Caco-2 (cell line): ENCODE measurements at regions not wholly inside any gene's neighbourhood (a gene's known extent, or its start where the extent isn't known, plus 50 kb on each side); places are given as distances from the start of the nearest gene placed in this dataset.

Experiments used
- BruUV-seq: library from RNA; stranded (reverse); fragments of 400-500 nt; replicated peaks from 2 replicates; lab custom pipeline; 2021; lab: Mats Ljungman, UMichigan
- CTCF ChIA-PET: fragments of 300-600 bp; sonication (Branson Sonifier 250); formaldehyde crosslinking; loops from one replicate; lab custom pipeline; 2022; ENCODE audit warnings: antibody characterized with exemption; lab: Charles Lee
- POLR2A ChIA-PET: fragments of 300-600 bp; sonication (Branson Sonifier 250); formaldehyde crosslinking; loops from one replicate; lab custom pipeline; 2022; ENCODE audit warnings: antibody characterized with exemption; lab: Charles Lee
- DNase-seq, 2 experiments: peaks; one replicate each; pipeline versions ENCODE4 v3.0.0 to v3.0.0-alpha.2; 2020 to 2022
- H3K27me3 ChIP-seq: replicated peaks from 2 replicates; pipeline ENCODE4 v1.6.0; 2011; ENCODE audit warnings: low read length; ENCODE audit not compliant: control insufficient read depth, insufficient read depth
- H3K36me3 ChIP-seq: 2 replicates; pipeline ENCODE4 v1.5.1; 2011; ENCODE audit warnings: low read length; ENCODE audit not compliant: control insufficient read depth, insufficient read depth
- H3K4me1 ChIP-seq: fragments of 250-450 bp; sonication (Bioruptor Pico); 2 replicates; pipeline ENCODE4 v1.5.1; 2020; ENCODE audit warnings: mild to moderate bottlenecking
- H3K4me3 ChIP-seq: 2 replicates; pipeline ENCODE4 v1.5.1; 2011; ENCODE audit warnings: low read depth, mild to moderate bottlenecking, control low read depth, low read length
- H3K9me3 ChIP-seq: fragments of 250-450 bp; sonication (Bioruptor Pico); 2 replicates; pipeline ENCODE4 v1.5.1; 2020; ENCODE audit warnings: mild to moderate bottlenecking, moderate library complexity
- H3K27ac Mint-ChIP-seq: one replicate; pipeline ENCODE4 v1.8.0; 2022; ENCODE audit warnings: mixed read lengths; ENCODE audit not compliant: unreplicated experiment
- H3K27me3 Mint-ChIP-seq: one replicate; pipeline ENCODE4 v1.8.0; 2022; ENCODE audit warnings: mixed read lengths; ENCODE audit not compliant: insufficient read depth, unreplicated experiment
- H3K36me3 Mint-ChIP-seq: one replicate; pipeline ENCODE4 v1.8.0; 2022; ENCODE audit warnings: mild to moderate bottlenecking, mixed read lengths; ENCODE audit not compliant: insufficient read depth, unreplicated experiment
- H3K4me1 Mint-ChIP-seq: one replicate; pipeline ENCODE4 v1.8.0; 2022; ENCODE audit warnings: low read depth, mixed read lengths; ENCODE audit not compliant: unreplicated experiment
- H3K4me3 Mint-ChIP-seq: one replicate; pipeline ENCODE4 v1.8.0; 2022; ENCODE audit warnings: mild to moderate bottlenecking, moderate library complexity, mixed read lengths; ENCODE audit not compliant: unreplicated experiment
- H3K9me3 Mint-ChIP-seq: one replicate; pipeline ENCODE4 v1.8.0; 2022; ENCODE audit warnings: mixed read lengths; ENCODE audit not compliant: unreplicated experiment
- CTCF ChIP-seq, 2 experiments: fragments of 200-600 bp in 1 of 2; IDR thresholded peaks; 1 replicate in 1 of 2; 2 replicates in 1 of 2; pipeline versions ENCODE4 v1.5.1 to v1.8.0; 2011 to 2022; ENCODE audit warnings: antibody characterized with exemption in 1 of 2, control low read depth in 1 of 2, inconsistent platforms in 1 of 2, low read depth in 1 of 2, low read length in 1 of 2, mild to moderate bottlenecking in 1 of 2, moderate library complexity in 1 of 2; ENCODE audit not compliant: insufficient read depth in 1 of 2, severe bottlenecking in 1 of 2, unreplicated experiment in 1 of 2
- intact Hi-C: fragments of 100-400 bp; cut with micrococcal nuclease; formaldehyde crosslinking; loops from one replicate; pipeline ENCODE4 v1.10.0; 2022; ENCODE audit not compliant: unreplicated experiment

GRCh38 chr2:16214861-16215260 lies 274.5 kb downstream of the MYCN start:
- no peak overlapping the region for H3K4me3 Mint-ChIP-seq
- peaks cover 16% of the 10 kb centered on the region for H3K9me3 Mint-ChIP-seq
- H3K4me1 Mint-ChIP-seq = no peaks in the 10 kb centered on the region
- Histone ChIP-seq H3K4me3 (no peak overlapping the region), H3K36me3 (no peaks in the 10 kb centered on the region), H3K27me3 (no peaks in the 10 kb centered on the region), H3K4me1 (no peaks in the 10 kb centered on the region; the same call in 1 of the 2 replicates), H3K9me3 (no peaks in the 10 kb centered on the region)
- H3K36me3 Mint-ChIP-seq = no peaks in the 10 kb centered on the region
- H3K27ac Mint-ChIP-seq = no peak overlapping the region
- no peak for TF ChIP-seq CTCF (IDR thresholded peaks at IDR 0.05; ENCODE audit: insufficient read depth in 1 of 2, low read depth in 1 of 2, low read length in 1 of 2, severe bottlenecking in 1 of 2, unreplicated experiment in 1 of 2)
- no peak for DNase-seq
- no peaks in the 10 kb centered on the region for H3K27me3 Mint-ChIP-seq
- POLR2A ChIA-PET = no interaction called here
- intact Hi-C loops = no loop called here
- CTCF ChIA-PET = no interaction called here
- BruUV-seq = no TSS peak

- no peak for DNase-seq
- Histone ChIP-seq H3K36me3 (no peaks in the 10 kb centered on the region), H3K27me3 (no peaks in the 10 kb centered on the region), H3K4me3 (no peak overlapping the region), H3K4me1 (no peaks in the 10 kb centered on the region; the same call in 1 of the 2 replicates), H3K9me3 (no peaks in the 10 kb centered on the region)
- no peak for TF ChIP-seq CTCF (IDR thresholded peaks at IDR 0.05; ENCODE audit: insufficient read depth in 1 of 2, low read depth in 1 of 2, low read length in 1 of 2, severe bottlenecking in 1 of 2, unreplicated experiment in 1 of 2)
- Mint-ChIP-seq H3K4me3 (no peak overlapping the region), H3K9me3 (peaks cover 19% of the 10 kb centered on the region), H3K4me1 (no peaks in the 10 kb centered on the region), H3K27ac (no peak overlapping the region), H3K27me3 (no peaks in the 10 kb centered on the region), H3K36me3 (no peaks in the 10 kb centered on the region)
- ChIA-PET CTCF (no interaction called here), POLR2A (no interaction called here)
- intact Hi-C loops = no loop called here
- no TSS peak for BruUV-seq
Observed at GRCh38 chr2:16214391-16214790, 274.0 kb downstream of the MYCN start.

- H3K27ac Mint-ChIP-seq = no peak overlapping the region
- CTCF ChIA-PET = no interaction called here
- H3K4me3 Mint-ChIP-seq = no peak overlapping the region
- POLR2A ChIA-PET = no interaction called here
- no peaks in the 10 kb centered on the region for H3K27me3 Mint-ChIP-seq
- no peak for DNase-seq
- no TSS peak for BruUV-seq
- no peak for TF ChIP-seq CTCF (IDR thresholded peaks at IDR 0.05; ENCODE audit: insufficient read depth in 1 of 2, low read depth in 1 of 2, low read length in 1 of 2, severe bottlenecking in 1 of 2, unreplicated experiment in 1 of 2)
- no peaks in the 10 kb centered on the region for H3K36me3 ChIP-seq
- peaks cover 1% of the 10 kb centered on the region; the same call in 1 of the 2 replicates for H3K9me3 ChIP-seq
- H3K36me3 Mint-ChIP-seq = no peaks in the 10 kb centered on the region
- intact Hi-C loops = no loop called here
- no peaks in the 10 kb centered on the region for H3K4me1 Mint-ChIP-seq
- peaks cover 26% of the 10 kb centered on the region for H3K9me3 Mint-ChIP-seq
- no peaks in the 10 kb centered on the region for H3K4me1 ChIP-seq
- H3K4me3 ChIP-seq = no peak overlapping the region
- H3K27me3 ChIP-seq = no peaks in the 10 kb centered on the region
Observed at GRCh38 chr2:16212321-16212720, 272.0 kb downstream of the MYCN start.
